CD8-positive, alpha-beta memory T cell (primary cell): ENCODE measurements at regions not wholly inside any gene's neighbourhood (a gene's known extent, or its start where the extent isn't known, plus 50 kb on each side); places are given as distances from the start of the nearest gene placed in this dataset.

Experiments used
- CTCF ChIA-PET: fragments of 350-600 bp; sonication (Branson Sonifier 250); formaldehyde crosslinking; loops from one replicate; lab custom pipeline; 2021; ENCODE audit warnings: antibody characterized with exemption; lab: Charles Lee
- POLR2A ChIA-PET: fragments of 350-600 bp; sonication (Branson Sonifier 250); formaldehyde crosslinking; loops from one replicate; lab custom pipeline; 2021; ENCODE audit warnings: antibody characterized with exemption; lab: Charles Lee
- DNase-seq, 5 donors: peaks; one replicate each; pipeline versions ENCODE4 v3.0.0 to v3.0.0-alpha.2; 2020 to 2022; ENCODE audit warnings: mixed read lengths in 1 of 5
- H3K27ac ChIP-seq: one replicate; pipeline ENCODE4 v1.7.0; 2013; ENCODE audit warnings: low read depth, mild to moderate bottlenecking, low read length, moderate library complexity
- H3K27me3 ChIP-seq: 2 replicates; pipeline ENCODE4 v1.7.0; 2013; ENCODE audit warnings: low read length, mild to moderate bottlenecking; ENCODE audit not compliant: insufficient read depth, poor library complexity, severe bottlenecking
- H3K36me3 ChIP-seq: 2 replicates; pipeline ENCODE4 v1.7.0; 2013; ENCODE audit warnings: mild to moderate bottlenecking, low read length, moderate library complexity; ENCODE audit not compliant: insufficient read depth
- H3K4me1 ChIP-seq: 2 replicates; pipeline ENCODE4 v1.7.0; 2013; ENCODE audit warnings: mild to moderate bottlenecking, low read length, moderate library complexity; ENCODE audit not compliant: insufficient read depth
- H3K4me3 ChIP-seq: 2 replicates; pipeline ENCODE4 v1.7.0; 2013; ENCODE audit warnings: mild to moderate bottlenecking, low read length
- H3K9me3 ChIP-seq: 2 replicates; pipeline ENCODE4 v1.7.0; 2013; ENCODE audit warnings: mild to moderate bottlenecking, low read length
- H3K27ac Mint-ChIP-seq, 8 donors: one replicate each; pipeline ENCODE4 v1.8.0; 2020 to 2021; ENCODE audit warnings: mixed read lengths in 8 of 8, mild to moderate bottlenecking in 6 of 8, inconsistent platforms in 3 of 8, moderate library complexity in 3 of 8
- H3K27me3 Mint-ChIP-seq, 2 donors: one replicate each; pipeline ENCODE4 v1.8.0; 2020 to 2021; ENCODE audit warnings: mixed read lengths in 2 of 2, mild to moderate bottlenecking in 1 of 2, moderate library complexity in 1 of 2
- H3K36me3 Mint-ChIP-seq, 3 donors: one replicate each; pipeline ENCODE4 v1.8.0; 2020 to 2021; ENCODE audit warnings: mixed read lengths in 3 of 3, inconsistent platforms in 1 of 3, mild to moderate bottlenecking in 1 of 3
- H3K4me1 Mint-ChIP-seq, 3 donors: one replicate each; pipeline ENCODE4 v1.8.0; 2020 to 2021; ENCODE audit warnings: mixed read lengths in 3 of 3, inconsistent platforms in 1 of 3, mild to moderate bottlenecking in 1 of 3
- H3K4me3 Mint-ChIP-seq, 7 donors: one replicate each; pipeline ENCODE4 v1.8.0; 2020 to 2021; ENCODE audit warnings: mixed read lengths in 7 of 7, mild to moderate bottlenecking in 6 of 7, moderate library complexity in 4 of 7, inconsistent platforms in 2 of 7
- H3K9me3 Mint-ChIP-seq, 5 donors: one replicate each; pipeline ENCODE4 v1.8.0; 2020 to 2022; ENCODE audit warnings: mixed read lengths in 5 of 5, mild to moderate bottlenecking in 3 of 5, moderate library complexity in 2 of 5, inconsistent platforms in 1 of 5

DNA sequence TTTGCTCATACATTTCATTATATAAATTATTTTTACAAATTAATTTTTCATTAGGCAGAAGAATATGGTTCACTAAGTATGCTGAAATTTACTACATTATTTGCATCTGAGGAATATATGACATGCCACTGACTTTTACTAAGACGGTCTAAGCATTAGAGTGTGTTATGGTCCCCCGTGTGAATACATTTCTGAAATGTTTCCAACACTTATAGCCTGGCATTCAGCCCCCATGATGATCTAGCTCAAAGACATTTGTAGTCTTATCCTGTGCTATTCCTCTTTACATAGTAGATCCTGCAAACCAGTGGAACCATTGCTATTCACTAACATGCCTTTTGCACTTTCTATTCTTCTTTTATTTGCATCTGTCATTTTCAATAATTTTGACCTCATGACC lies 1878.0 kb downstream of the MRPL39 start:
- ChIA-PET POLR2A (no interaction called here), CTCF (no interaction called here)
- Mint-ChIP-seq H3K36me3 (no peaks in the 10 kb centered on the region), H3K4me1 (no peaks in the 10 kb centered on the region), H3K9me3 (peaks cover 0 to 3% (median 2%) of the 10 kb centered on the region in 5 donors), H3K27ac (no peak overlapping the region), H3K27me3 (peaks cover 0 to 2% of the 10 kb centered on the region in 2 donors), H3K4me3 (no peak overlapping the region)
- DNase-seq: no peak
- H3K4me1 ChIP-seq: no peaks in the 10 kb centered on the region
- no peaks in the 10 kb centered on the region for H3K27me3 ChIP-seq
- no peaks in the 10 kb centered on the region for H3K36me3 ChIP-seq
- no peak overlapping the region for H3K27ac ChIP-seq
- no peaks in the 10 kb centered on the region for H3K9me3 ChIP-seq
- no peak overlapping the region for H3K4me3 ChIP-seq

DNA sequence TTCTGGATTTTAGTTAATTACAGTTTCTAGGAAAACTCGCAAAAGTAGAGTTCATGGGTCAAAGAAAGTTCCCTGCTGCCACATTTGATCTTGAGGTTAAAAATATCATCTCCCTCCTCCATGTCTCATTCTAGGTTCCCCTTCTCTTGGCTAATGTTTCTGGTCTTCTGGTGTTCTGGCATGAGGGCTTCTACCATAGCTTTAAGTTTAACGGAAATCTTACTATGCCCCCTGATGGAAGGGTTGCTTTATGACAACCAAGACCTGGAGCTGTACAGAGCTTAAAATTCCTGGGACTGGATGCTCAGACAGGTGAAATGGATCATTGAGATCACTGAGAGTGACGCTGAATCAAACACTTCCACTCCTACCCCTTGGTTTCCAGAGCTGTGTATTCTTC lies 1881.7 kb downstream of the MRPL39 start:
- POLR2A ChIA-PET: no interaction called here
- H3K27ac ChIP-seq: no peak overlapping the region
- Mint-ChIP-seq H3K9me3 (peaks cover 0 to 5% (median 2%) of the 10 kb centered on the region in 5 donors), H3K36me3 (no peaks in the 10 kb centered on the region), H3K27ac (no peak overlapping the region), H3K4me3 (peak overlapping the region in 1 of 7 donors; percentile 9), H3K27me3 (no peaks in the 10 kb centered on the region), H3K4me1 (no peaks in the 10 kb centered on the region)
- H3K9me3 ChIP-seq: no peaks in the 10 kb centered on the region
- H3K27me3 ChIP-seq: no peaks in the 10 kb centered on the region
- CTCF ChIA-PET: interaction anchor here (0.6 kb wide), 1 partner anchor 846 kb away, joined by 3 read pairs; no protein-coding TSS in a partner anchor
- no peak overlapping the region for H3K4me3 ChIP-seq
- no peaks in the 10 kb centered on the region for H3K36me3 ChIP-seq
- H3K4me1 ChIP-seq: no peaks in the 10 kb centered on the region
- no peak for DNase-seq

DNA sequence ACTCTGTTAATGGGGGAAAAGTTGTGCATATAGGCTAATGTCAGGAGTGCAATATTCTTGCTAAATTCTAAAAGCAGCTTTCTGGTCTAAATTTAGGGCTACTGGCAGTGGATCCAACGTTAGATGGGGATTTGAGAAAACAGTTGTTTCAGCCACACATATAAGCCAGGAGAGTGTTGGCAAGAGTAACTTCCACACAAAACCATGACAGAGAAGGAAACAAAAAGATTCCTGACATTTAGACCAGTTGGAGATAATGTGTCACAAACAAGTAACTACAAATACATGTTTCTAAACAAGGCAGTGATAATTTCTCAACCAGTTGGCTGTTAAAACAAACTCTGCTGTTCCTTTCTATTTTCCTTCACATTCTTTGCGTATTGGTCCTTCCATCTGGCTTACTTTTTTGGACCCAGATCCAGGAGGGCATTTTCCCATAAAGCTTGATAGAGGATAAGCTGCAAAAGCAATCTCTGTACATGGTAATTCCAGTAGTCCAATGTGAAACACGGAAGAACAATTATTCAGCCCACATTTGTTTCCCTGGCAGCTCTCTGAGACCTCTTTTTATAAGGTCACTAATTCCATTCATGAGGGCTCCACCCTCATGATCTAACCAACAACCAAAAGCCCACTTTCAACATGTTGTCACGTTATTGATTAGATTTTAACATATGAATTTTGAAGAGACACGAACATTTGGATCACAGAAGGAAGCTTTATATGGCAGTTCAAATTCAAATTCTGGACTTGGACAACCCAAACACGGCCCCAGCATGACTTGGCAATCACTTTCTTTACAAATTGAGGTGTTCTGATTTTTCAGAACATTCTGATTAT lies 1888.6 kb downstream of the MRPL39 start:
- Histone ChIP-seq H3K27me3 (no peaks in the 10 kb centered on the region), H3K27ac (no peak overlapping the region), H3K36me3 (no peaks in the 10 kb centered on the region), H3K9me3 (no peaks in the 10 kb centered on the region), H3K4me1 (no peaks in the 10 kb centered on the region), H3K4me3 (no peak overlapping the region)
- ChIA-PET POLR2A (no interaction called here), CTCF (no interaction called here)
- no peak overlapping the region for H3K4me3 Mint-ChIP-seq
- H3K27me3 Mint-ChIP-seq: peaks cover 0 to 2% of the 10 kb centered on the region in 2 donors
- H3K4me1 Mint-ChIP-seq: no peaks in the 10 kb centered on the region
- peaks cover 0 to 5% (median 2%) of the 10 kb centered on the region in 5 donors for H3K9me3 Mint-ChIP-seq
- DNase-seq: no peak
- H3K36me3 Mint-ChIP-seq: no peaks in the 10 kb centered on the region
- no peak overlapping the region for H3K27ac Mint-ChIP-seq

DNA sequence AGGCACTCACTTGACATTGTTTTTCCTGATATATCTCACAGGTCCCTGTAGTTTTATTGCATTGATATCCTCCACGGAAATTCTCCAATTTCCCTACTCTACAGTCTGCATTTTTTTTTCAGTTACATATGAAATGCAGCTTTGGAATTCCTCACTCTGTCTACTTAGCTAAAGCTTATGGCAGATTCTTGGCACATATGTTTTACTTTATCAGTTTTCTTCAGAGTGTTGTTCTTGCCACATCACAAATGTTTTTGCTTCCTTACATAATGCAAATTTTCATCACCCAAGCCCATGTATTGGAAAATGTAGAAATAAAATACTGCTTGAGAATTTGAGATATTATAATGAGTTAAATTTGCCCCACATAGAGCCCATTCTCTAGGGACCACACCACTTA lies 1895.1 kb downstream of the MRPL39 start:
- no peak overlapping the region for H3K27ac ChIP-seq
- no peak overlapping the region for H3K4me3 ChIP-seq
- peaks cover 0 to 2% of the 10 kb centered on the region in 2 donors for H3K27me3 Mint-ChIP-seq
- H3K9me3 ChIP-seq: no peaks in the 10 kb centered on the region
- H3K4me1 ChIP-seq: no peaks in the 10 kb centered on the region
- H3K27ac Mint-ChIP-seq: no peak overlapping the region
- peaks cover 0 to 3% (median 0%) of the 10 kb centered on the region in 5 donors for H3K9me3 Mint-ChIP-seq
- H3K36me3 ChIP-seq: no peaks in the 10 kb centered on the region
- no peaks in the 10 kb centered on the region for H3K36me3 Mint-ChIP-seq
- H3K4me1 Mint-ChIP-seq: no peaks in the 10 kb centered on the region
- no peak overlapping the region for H3K4me3 Mint-ChIP-seq
- POLR2A ChIA-PET: no interaction called here
- no peak for DNase-seq
- CTCF ChIA-PET: no interaction called here
- no peaks in the 10 kb centered on the region for H3K27me3 ChIP-seq

DNA sequence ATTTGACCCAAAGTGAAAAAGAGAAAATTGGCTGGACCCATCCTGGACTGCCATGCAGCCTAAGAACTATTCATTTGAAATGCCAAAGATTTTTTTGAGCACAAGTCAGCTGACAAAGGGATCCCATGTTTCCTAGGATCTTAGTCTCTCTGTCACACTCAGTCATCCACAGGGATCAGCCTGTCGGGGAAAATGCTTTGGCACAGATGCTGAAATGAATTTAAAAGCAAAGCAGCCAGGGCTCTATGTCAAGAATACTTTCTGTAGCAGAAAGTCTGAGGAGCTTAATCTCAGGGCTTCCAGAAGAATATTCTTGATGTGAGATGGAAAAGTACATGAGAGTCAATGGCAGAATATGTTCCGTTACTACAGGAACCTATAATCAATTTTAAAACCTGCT lies 1900.8 kb downstream of the MRPL39 start:
- peaks cover 0 to 2% of the 10 kb centered on the region in 2 donors for H3K27me3 Mint-ChIP-seq
- POLR2A ChIA-PET: no interaction called here
- no peak overlapping the region for H3K4me3 ChIP-seq
- no peak overlapping the region for H3K27ac ChIP-seq
- H3K4me1 Mint-ChIP-seq: no peaks in the 10 kb centered on the region
- CTCF ChIA-PET: no interaction called here
- H3K9me3 ChIP-seq: no peaks in the 10 kb centered on the region
- H3K9me3 Mint-ChIP-seq: peaks cover 0 to 7% (median 2%) of the 10 kb centered on the region in 5 donors
- H3K36me3 Mint-ChIP-seq: no peaks in the 10 kb centered on the region
- H3K27ac Mint-ChIP-seq: no peak overlapping the region
- H3K4me1 ChIP-seq: no peaks in the 10 kb centered on the region
- H3K4me3 Mint-ChIP-seq: no peak overlapping the region
- no peak for DNase-seq
- H3K27me3 ChIP-seq: no peaks in the 10 kb centered on the region
- no peaks in the 10 kb centered on the region for H3K36me3 ChIP-seq

DNA sequence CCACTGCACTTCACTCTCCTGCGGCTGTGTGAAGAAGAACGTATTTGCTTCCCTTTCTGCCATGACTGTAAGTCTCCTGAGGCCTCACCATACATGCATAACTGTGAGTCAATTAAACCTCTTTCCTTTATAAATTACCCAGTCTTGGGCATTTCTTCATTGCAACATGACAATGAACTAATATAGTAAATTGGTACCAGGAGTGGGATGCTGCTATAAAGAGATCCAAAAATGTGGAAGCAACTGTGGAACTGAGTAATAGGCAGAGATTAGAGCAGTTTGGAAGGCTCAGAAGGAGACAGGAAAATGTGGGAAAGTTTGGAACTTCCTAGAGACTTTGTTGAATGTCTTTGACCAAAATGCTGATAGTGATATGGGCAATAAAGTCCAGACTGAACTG lies 1907.9 kb downstream of the MRPL39 start:
- Mint-ChIP-seq H3K4me3 (no peak overlapping the region), H3K27ac (peak overlapping the region in 1 of 8 donors; percentile 30), H3K27me3 (peaks cover 0 to 2% of the 10 kb centered on the region in 2 donors), H3K9me3 (peaks cover 1 to 19% (median 11%) of the 10 kb centered on the region in 5 donors), H3K36me3 (no peaks in the 10 kb centered on the region), H3K4me1 (no peaks in the 10 kb centered on the region)
- ChIA-PET CTCF (no interaction called here), POLR2A (no interaction called here)
- no peak overlapping the region for H3K27ac ChIP-seq
- no peak overlapping the region for H3K4me3 ChIP-seq
- H3K4me1 ChIP-seq: no peaks in the 10 kb centered on the region
- no peaks in the 10 kb centered on the region for H3K36me3 ChIP-seq
- H3K27me3 ChIP-seq: no peaks in the 10 kb centered on the region
- H3K9me3 ChIP-seq: no peaks in the 10 kb centered on the region
- DNase-seq: no peak

DNA sequence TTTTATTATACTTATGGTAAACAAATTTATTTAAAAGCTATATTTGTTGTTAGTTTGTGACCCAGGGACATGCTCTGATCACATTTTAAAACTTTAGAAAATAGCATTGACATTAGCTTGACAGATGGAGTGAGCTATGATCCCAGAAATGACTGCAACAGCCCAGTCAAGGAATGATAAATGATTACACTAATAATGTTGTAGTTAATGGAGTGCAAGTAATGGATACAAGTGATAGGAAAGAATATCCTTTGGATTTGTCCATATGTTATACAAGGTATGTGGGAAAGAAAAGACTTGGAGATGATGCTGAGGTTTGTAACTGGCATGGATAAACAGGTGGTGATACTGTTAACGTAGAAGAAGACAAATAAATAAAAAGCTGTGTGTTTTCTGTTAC lies 1908.7 kb downstream of the MRPL39 start:
- no peaks in the 10 kb centered on the region for H3K27me3 ChIP-seq
- H3K4me1 Mint-ChIP-seq: no peaks in the 10 kb centered on the region
- no peak overlapping the region for H3K27ac ChIP-seq
- no peak overlapping the region for H3K27ac Mint-ChIP-seq
- peaks cover 1 to 17% (median 11%) of the 10 kb centered on the region in 5 donors for H3K9me3 Mint-ChIP-seq
- no peak for DNase-seq
- ChIA-PET POLR2A (no interaction called here), CTCF (no interaction called here)
- H3K4me3 ChIP-seq: no peak overlapping the region
- no peaks in the 10 kb centered on the region for H3K27me3 Mint-ChIP-seq
- no peak overlapping the region for H3K4me3 Mint-ChIP-seq
- no peaks in the 10 kb centered on the region for H3K4me1 ChIP-seq
- no peaks in the 10 kb centered on the region for H3K9me3 ChIP-seq
- H3K36me3 ChIP-seq: no peaks in the 10 kb centered on the region
- H3K36me3 Mint-ChIP-seq: no peaks in the 10 kb centered on the region

DNA sequence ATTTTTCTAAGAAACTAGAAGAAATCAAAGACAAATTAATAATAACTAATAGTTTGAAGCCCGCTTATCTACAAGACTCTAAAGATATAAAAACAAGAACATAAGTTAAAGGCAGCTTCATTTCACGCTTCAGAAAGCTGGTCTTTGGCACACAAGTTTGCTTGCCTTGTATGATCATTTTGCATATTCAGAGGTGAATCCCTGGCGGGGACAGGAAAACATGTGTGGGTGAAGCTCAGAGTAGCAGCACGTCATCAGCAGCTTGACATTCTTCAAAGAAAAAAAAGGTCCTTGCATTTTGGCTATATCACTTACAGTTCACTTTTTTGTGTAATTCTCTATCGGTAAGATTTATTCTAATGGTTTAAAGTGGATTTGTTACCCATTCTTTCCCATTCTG lies 1911.8 kb downstream of the MRPL39 start:
- no peaks in the 10 kb centered on the region for H3K9me3 ChIP-seq
- no peaks in the 10 kb centered on the region for H3K36me3 Mint-ChIP-seq
- H3K36me3 ChIP-seq: no peaks in the 10 kb centered on the region
- POLR2A ChIA-PET: no interaction called here
- CTCF ChIA-PET: no interaction called here
- H3K4me1 Mint-ChIP-seq: no peaks in the 10 kb centered on the region
- no peak overlapping the region for H3K4me3 Mint-ChIP-seq
- DNase-seq: no peak
- no peak overlapping the region for H3K27ac Mint-ChIP-seq
- H3K27me3 Mint-ChIP-seq: no peaks in the 10 kb centered on the region
- H3K27ac ChIP-seq: no peak overlapping the region
- H3K4me3 ChIP-seq: no peak overlapping the region
- peaks cover 1 to 10% (median 6%) of the 10 kb centered on the region in 5 donors for H3K9me3 Mint-ChIP-seq
- H3K27me3 ChIP-seq: no peaks in the 10 kb centered on the region
- no peaks in the 10 kb centered on the region for H3K4me1 ChIP-seq
